Erythroblast (primary cell): ENCODE measurements at regions not wholly inside any gene's neighbourhood (a gene's known extent, or its start where the extent isn't known, plus 50 kb on each side); places are given as distances from the start of the nearest gene placed in this dataset.
"Not testable (repeated sequence)": the region's sequence is repeated elsewhere in the genome, so short reads cannot be mapped to it uniquely, and the experiment has no call there.

Source experiments
- DNase-seq, 2 experiments: peaks; one replicate each; lab custom pipeline; 2025; lab: John Stamatoyannopoulos, UW
- GATA1 ChIP-seq: IDR thresholded peaks from 2 replicates; pipeline ENCODE4 v1.6.1; 2011; ENCODE audit warnings: low read depth, mild to moderate bottlenecking, control low read depth, low read length, moderate library complexity
- POLR2A ChIP-seq: IDR thresholded peaks from 2 replicates; pipeline ENCODE4 v1.6.1; 2011; ENCODE audit warnings: mild to moderate bottlenecking, low read length

DNA sequence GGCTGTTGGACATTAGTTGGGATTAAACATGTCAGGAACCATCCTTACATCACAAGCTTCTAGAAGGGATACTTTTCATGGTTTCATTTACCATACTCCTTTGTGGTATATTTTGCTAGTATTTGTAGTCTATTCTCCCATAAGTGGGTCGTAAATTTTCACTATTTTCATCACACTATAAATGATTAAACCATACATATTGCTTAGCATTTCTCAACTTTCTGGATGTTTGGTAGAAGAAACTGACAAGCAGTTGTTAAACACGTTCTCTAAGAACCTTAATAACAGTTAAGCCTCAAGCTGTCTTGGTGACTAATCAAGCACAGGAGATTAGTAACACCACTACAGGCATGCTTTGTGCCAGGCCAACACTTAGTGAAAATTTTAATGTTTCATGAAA, 375.5 kb downstream of the NAF1 start:
- TF ChIP-seq GATA1 (no peak), POLR2A (no peak)
- DNase-seq = no peak

DNA sequence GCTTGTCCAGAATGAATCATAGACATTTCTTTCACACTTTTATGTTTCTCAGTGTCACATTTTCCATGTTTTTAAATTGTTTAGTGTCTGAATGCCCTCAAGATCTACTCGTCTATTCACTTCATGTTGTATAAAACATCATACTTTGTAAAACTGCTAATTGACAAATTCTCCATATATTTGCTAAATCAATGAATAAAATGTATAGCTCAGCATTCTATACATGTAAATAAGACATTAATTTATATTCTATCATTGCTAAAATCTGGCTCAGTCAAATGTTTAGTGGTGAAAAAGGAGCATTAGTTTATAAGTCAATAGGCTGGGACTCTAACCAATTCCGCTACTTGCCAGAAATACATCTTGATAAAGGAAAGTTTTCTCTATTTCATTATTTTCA, 379.6 kb downstream of the NAF1 start:
- DNase-seq = no peak
- TF ChIP-seq POLR2A = no peak
- no peak for TF ChIP-seq GATA1

DNA sequence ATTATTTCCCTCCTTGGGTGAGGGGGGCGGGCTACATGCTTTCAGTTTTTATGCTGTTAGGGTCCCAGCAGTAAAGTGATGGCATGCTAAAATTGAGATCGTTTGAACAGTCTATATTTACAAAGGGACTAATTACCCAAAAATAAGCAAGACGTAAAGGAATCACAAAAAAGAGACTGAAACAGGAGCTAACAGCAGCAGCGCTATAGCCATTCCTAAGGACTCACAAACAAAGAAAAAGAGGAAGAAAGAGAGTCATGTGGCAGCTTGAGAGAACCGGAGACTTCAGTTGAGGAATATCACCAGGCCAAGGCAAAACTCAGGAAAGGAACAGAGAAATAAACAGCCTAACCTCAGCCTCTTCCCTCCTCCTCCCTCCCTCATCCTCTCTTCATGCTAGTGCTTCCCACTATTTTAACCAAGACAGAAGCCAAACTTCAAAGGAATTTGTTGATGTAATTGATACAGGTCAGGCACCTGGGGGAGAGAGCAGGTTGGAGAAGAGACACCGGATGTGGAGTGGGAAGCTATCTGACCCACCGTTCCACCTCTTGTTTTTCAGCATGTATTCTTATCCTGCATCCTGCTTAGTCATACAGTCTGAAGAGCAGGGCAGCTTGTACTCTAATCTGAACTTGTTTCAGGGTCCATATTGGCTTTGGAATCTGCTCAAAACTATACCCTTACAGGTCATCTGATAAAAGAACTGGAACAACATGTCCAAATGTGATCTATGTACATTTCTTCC, 383.7 kb downstream of the NAF1 start:
- TF ChIP-seq GATA1 (no peak), POLR2A (no peak)
- DNase-seq = no peak

DNA sequence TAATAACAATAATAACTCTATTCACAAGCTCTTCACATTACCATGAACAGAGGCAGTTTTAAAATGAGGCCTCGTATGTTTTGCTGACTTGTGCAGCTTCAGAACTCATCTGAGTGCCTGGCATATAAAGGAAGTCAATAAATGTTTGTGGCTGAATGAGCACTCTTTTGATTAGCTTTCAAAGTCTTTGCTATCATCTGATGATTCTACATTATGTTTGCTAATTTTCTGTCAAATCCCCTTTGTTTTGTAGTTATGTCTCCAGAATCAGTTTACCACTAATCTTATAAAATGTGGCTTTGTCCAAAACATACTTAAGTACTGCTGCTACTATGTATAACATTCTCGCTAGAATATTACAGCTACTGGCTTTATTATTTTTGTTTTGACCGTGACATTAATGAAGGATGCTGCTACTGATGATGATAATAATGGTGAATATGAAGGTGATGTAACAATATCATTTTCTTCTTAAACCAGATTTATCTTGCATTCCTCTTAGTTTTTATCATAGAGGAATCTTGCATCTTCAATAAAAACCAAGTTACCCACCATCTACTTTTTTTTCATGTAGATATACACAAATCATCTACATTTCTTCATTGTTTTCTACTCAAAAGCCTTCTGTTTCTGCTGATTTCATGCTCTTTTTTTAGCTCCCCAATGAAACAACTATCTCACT, 384.5 kb downstream of the NAF1 start:
- TF ChIP-seq GATA1 (no peak), POLR2A (no peak)
- no peak for DNase-seq

DNA sequence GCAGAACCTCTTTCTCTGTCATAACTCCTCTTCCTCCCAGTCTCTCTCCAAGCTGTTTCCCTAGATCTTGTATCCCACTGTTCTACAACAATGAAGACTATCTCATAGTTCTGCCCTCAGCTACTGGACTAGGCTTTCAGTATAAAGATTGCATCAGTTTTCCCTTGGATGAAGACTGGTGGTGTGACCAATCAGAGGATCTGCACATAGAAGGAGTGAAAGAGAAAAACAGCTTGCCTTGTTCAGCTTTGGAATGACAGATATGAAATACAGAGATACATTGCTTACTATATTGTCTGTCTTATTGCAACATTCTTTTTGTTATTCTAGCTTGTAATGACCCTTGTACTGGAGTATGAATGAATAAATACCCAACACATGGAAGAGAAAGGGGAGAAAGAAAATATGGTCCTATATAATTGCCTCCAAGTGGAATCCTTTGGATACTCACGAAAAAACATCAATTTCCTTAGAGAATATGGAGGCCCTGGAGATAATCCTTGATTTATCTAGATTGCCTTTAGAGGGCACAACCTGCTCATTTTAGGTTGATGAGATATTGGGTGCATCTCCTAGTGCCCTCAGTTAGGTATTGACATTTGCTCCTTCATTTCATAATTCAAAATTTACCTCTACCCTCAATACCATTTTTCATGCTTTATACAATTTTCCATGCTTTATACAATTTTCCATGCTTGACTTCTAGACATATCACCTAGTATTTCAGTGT, 395.8 kb downstream of the NAF1 start:
- TF ChIP-seq POLR2A = no peak
- no peak for DNase-seq

DNA sequence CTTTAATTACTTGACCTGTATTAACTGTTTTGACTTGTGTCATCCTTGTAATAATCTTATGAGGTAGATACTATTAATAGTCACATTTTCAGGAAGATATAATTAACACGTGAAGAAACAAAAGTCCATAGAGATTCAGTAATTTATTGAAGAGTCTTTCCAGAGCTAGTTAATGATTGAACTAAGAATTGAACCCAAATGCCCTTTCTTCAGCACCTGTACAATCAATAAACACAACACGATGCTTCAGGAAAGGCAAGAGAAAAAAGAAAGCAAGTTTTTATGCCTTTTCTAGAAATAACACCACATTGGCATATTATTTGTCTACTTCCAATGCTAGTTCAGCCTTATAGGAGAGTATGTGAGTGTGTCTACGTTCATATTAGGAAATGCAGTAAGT, 399.6 kb downstream of the NAF1 start:
- no peak for DNase-seq
- TF ChIP-seq POLR2A (no peak), GATA1 (no peak)

DNA sequence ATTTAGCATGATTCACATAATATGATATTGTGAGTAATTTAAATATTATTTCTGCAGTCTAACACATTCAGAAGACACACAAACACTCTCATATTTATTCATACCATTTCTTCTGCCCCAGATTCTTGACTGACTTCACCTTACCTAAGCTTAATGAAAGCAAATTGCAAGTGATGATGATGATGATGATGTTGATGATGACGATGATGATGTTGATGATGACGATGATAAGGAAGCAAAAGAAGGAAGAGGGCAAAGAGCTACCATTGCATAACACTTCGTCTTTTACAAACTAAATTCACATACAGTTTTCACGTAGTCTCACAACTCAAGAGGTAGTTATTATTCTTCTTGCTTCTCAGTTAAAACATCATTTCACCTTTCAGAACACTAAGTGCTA, 404.7 kb downstream of the NAF1 start:
- TF ChIP-seq POLR2A (no peak), GATA1 (no peak)
- no peak for DNase-seq

DNA sequence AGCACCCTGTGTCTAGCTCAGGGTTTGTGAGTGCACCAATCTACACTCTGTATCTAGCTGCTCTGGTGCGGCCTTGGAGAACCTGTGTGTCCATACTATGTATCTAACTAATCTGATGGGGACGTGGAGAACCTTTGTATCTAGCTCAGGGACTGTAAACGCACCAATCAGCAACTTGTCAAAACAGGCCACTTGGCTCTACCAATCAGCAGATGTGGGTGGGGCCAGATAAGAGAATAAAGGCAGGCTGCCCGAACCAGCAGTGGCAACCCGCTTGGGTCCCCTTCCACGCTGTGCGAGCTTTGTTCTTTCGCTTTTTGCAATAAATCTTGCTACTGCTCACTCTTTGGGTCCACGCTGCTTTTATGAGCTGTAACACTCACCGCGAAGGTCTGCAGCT, 426.5 kb downstream of the NAF1 start:
- DNase-seq = not testable (repeated sequence)

DNA sequence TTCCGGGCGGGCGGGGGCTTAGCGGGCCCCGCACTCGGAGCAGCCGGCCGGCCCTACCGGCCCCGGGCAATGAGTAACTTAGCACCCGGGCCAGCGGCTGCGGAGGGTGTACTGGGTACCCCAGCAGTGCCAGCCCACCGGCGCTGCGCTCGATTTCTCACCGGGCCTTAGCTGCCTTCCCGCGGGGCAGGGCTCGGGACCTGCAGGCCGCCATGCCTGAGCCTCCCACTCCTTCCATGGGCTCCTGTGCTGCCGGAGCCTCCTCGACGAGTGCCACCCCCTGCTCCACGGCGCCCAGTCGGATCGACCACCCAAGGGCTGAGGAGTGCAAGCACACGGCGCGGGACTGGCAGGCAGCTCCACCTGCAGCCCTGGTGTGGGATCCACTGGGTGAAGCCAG, 427.1 kb downstream of the NAF1 start:
- DNase-seq = not testable (repeated sequence)

DNA sequence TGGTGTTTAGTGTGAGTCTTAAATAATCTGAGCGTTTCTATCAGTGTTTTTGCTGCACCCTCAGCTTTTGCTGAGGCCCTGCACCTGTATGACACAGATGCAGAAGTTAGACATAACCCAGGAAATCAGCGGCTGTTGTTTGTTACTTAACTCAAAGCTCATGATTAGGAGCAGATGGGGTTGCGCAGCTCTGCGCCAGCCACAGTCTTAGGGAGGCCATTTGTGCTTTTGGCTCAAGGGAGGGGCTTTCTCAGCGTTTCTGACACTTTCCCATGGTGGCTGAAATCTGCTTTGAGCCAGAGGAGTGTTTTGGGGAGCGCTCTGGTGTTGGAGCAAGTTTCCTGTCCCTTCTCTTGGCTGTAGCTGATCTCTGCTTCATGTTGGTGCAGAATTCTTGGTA, 433.8 kb downstream of the NAF1 start:
- no peak for TF ChIP-seq POLR2A
- TF ChIP-seq GATA1 = no peak
- DNase-seq = no peak

DNA sequence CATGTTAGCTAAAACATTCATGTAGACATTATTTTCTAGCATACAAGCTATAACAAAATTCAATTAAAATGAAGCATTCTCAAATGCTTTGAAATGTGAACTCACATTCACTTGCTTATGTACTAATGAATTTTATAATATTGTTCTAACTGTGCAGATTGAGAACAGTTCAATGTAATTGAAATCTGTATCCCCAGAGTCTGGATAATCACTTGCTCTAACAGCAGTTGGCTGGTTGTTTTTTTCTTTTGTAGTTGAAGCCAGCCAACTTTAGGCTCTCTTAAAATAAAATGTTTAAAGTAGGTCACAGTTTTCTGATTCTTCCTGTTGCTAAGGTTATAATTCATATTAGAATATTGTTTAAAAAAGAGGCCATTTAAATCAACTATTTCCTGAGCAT, 438.9 kb downstream of the NAF1 start:
- DNase-seq = no peak
- TF ChIP-seq POLR2A (no peak), GATA1 (no peak)

DNA sequence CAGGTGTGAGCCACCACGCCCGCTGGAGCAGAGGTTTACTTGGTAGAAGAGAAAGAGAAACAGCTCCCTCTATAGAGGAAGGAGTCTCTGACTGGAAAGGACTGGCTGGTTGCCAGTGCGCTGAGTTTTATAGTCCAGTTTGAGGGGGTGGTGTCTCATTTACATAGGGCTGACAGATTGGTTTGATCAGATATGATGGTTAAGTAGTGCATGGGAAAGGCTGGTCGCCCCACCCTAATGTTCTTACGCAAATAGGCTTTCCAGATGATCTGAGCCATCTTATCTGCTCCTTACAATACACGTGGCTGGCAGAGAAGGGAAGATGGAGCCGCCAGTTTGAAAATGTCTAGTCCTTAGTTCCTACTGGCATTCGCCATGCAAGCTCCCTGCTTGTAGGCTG, 439.5 kb downstream of the NAF1 start:
- TF ChIP-seq POLR2A = no peak
- no peak for TF ChIP-seq GATA1
- DNase-seq = no peak

DNA sequence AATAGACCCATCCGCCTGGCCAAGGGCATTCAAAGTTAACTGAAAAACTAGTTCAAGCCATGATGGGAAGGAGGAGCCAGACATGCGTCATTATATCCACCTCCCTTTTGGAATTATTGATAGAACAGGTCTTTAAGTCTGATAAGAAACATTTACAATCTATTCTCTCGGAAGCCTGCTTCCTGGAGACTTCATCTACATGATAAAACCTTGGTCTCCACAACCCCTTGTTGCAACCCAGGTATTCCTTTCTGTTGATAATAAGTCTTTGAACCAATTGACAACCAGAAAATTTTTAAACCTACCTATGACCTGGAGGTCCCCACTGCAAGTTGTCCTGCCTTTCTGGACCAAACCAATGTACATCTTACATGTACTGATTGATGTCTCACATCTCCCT, 451.3 kb downstream of the NAF1 start:
- DNase-seq = no peak

DNA sequence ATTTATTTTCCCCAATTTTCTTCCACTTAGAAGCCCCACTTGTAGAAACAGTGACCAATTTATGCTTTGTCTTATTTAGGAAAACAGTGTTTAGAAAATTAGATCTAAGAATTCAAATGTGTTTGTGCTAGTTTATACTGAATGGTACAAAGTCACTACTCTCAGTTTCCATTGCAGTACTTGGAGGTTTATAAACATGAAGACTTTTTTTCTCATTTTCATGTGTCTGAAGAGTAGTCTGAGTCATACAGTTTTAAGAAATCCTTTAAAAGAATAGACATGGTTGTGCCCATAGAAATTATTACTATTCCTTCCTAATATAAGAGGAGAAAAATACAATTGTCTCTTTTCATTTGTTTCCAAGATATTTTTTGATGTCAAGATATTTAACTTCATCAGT, 458.7 kb downstream of the NAF1 start:
- TF ChIP-seq POLR2A (no peak), GATA1 (no peak)
- DNase-seq = no peak

More for the DNA sequence above, 451.3 kb downstream of the NAF1 start:
- TF ChIP-seq POLR2A (no peak), GATA1 (no peak)

DNA sequence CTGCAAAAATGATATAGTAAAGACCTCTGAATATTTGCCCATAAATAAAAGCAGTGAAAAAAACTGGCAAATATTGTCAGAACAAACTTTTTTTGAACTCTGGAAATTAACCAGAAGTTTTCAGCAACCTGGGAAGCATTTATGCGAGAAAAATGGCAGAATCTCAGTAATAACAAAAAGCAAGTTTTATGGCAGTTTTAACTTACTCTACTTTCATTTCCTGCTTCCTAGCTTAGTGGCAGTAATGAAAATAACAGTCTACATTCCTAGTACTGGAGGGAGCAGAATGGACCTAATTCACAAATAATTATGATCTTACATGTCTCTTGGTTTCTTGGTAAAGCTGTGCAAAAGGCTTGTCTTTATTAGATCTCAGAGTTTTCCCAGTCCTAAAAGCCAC, 460.1 kb downstream of the NAF1 start:
- DNase-seq = no peak

DNA sequence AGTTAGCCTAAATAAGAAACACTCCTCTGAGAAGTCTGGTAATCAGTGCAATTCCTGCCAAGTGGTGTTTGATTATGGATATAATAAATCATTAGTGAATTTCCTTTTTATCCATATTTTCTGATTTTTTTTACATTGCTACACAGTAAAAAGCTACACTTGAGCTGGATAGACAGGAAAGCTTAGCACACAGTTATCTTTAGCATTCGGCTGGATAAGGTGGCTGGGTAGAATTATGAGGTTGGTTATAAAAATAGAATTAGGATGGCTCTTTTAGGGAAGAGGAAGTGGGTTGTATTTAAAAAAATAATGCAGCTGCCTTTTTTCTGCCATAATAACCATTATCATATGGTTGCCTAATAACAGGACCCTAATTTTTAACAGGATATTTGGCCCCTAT, 460.6 kb downstream of the NAF1 start:
- DNase-seq = no peak
- TF ChIP-seq POLR2A (no peak), GATA1 (no peak)

More for the DNA sequence above, 460.1 kb downstream of the NAF1 start:
- TF ChIP-seq GATA1 = no peak
- TF ChIP-seq POLR2A = no peak
